Stimulated activated CD8-positive, alpha-beta memory T cell treated with anti-CD3 and anti-CD28 coated beads, Interleukin-7, amount 100 ng/mL, for 48 hours (primary cell): ENCODE measurements at regions not wholly inside any gene's neighbourhood (a gene's known extent, or its start where the extent isn't known, plus 50 kb on each side); places are given as distances from the start of the nearest gene placed in this dataset.

Source experiments
- DNase-seq, 2 donors: peaks; one replicate each; pipeline ENCODE4 v3.0.0-alpha.2; 2020; ENCODE audit warnings: low read depth in 1 of 2; ENCODE audit errors: extremely low read depth in 1 of 2

DNA sequence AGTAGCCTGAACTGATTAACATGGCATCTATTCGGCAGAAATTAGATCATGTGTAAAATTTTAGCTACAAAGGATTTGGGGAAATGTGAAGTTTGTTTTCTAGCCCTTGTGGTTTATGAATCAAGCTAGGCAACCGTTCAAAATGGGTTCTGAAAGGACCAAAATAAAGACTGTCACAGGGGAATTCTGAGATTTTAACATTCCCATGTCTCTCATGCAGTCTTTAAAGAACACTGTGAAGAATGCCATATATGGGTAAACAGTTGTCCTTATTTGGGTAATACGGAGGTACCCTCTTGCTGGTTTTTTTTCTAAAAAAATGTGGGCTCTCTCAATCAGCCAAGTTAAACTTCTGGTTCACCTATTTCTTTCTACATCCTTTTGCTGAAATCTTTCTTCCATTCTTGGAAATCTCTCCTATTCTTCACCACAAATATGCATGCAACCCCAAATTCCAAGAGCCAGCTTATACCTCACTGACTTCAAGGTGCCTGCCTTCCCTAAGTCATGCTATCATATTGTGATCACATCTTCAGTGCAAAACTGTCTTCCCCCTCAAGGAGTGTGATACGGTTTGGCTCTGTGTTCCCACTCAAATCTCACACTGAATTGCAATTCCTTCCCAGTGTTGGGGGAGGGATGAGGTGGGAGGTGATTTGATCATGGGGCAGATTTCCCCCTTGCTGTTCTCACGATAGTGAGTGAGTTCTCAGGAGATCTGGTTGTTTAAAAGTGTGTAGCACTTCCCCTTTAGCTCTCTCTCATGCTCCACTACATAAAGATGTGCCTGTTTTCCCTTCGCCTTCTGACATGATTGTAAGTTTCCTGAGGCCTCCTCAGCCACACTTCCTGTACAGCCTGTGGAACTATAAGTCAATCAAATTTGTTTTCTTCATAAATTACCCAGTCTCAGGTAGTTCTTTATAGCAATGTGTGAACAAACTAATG, 308.7 kb downstream of the TTLL7 start:
- no peak for DNase-seq

DNA sequence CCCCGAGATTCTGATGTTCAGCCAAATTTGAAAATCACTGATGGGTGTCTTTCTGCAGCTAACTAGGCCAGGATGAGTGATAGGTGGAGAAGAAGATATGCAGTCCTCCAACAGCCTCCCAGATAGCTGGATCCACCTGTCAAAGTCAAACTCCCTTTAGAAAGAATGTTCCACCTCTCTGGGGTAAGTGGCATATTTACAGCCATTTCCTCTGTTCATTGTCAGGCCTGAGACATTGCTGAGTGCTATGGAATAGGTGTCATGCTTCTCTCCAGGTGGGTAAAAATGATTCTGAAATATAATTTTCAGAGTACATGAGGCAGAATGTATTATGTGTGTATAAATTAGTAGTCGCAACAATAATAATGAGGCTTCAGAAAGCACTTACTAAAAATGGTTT, 316.8 kb downstream of the TTLL7 start:
- DNase-seq = no peak

DNA sequence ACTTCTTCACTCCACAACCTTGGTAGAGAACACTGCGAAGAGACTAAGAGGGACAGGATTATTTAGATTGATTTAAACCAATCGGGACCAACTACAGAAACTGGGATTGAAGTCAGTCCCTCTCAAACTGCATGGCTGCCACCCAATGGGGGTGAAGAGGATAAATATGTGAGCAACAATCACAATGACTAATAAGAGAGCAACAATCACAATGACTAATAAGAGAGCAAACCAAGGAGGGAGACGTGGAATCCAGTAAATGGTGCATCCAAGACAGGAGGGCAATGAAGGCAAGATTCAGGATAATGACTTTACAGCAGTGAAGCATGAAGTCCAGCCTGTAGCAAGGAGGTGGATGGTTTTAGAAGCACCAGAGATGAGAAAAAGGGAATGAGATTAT, 322.8 kb downstream of the TTLL7 start:
- DNase-seq = no peak

DNA sequence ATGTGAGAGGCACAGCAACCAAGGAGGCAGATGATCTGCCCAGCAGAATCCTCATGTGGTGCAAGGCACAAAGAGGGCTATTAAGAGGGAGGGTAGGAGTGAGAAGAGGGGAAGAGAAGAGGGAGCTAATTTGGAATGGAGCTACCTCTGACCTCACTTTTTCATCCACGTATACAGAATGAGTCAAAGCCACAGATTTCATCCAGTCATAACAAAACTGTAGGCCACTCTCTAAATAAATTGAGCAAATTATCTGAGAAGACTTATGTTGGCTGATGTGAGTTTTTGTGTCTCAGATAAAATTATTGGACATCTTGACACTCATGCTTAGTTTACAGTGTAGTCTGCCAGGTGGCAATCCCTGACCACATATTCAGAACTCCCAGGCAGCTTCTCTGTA, 325.6 kb downstream of the TTLL7 start:
- DNase-seq = no peak

DNA sequence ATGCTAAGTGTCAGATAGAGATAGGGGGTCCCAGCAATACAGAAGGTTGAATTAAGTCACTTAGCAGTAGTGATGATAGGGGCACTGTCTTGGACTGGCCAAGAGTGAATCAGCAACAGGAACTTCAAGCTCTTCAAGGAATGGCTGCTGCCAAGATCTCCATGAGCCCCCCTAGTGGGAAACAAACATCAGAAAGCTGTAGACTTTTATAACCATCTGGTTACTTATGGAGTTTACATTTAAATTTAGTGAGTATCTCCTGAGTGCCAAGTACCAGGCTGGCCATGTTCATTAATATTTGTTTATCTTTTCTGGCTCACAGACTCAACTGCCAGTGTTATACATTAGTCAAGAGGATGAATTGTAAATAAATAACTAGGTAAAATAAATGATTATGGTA, 327.3 kb downstream of the TTLL7 start:
- no peak for DNase-seq

- DNase-seq = no peak
Observed at GRCh38 chr1:83670909-83671565, 327.9 kb downstream of the TTLL7 start.

- no peak for DNase-seq
Observed at GRCh38 chr1:83641796-83642443, 357.0 kb downstream of the TTLL7 start.

DNA sequence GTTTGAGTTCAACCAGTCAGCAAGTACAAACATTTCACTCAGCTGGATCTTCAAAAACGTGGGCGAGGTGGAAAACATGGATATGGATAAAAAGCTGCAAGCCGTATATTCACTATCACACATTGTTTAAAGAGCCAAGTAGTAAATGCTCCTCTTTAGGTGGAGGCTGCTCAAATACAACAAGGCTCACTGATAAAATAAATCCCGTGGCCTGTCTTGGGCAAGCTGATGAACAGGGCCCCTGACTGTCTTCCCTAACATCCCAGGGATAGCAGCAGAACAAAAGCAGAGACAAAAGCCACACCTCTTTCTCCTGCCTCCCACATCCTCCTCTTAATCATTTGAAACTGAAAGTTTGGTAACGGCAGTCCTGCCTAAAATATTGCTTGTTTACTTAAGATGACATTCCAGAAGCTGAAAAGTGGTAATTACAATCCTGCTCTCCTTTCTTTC, 357.7 kb downstream of the TTLL7 start:
- DNase-seq = no peak

DNA sequence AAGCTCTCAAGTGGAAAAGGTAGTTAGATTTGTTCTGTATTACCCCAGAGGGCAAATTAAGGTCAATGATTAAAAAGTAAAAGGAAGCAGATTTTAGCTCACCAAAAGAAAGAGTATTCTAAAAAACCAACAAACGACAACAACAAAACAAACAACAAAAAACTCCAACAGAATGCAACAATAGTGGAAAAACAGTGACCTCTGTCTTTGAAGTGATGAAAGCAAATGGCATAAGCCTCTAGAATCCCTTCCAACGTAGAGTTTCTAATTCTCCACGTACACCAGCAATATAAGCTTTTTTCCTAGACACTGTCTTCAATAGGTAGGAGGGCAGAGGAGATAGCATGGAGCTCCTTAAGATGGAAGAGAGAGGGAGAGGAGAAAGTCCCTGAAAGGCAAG, 359.1 kb downstream of the TTLL7 start:
- no peak for DNase-seq

- no peak for DNase-seq
Observed at GRCh38 chr1:83637586-83637985, 361.3 kb downstream of the TTLL7 start.

- no peak for DNase-seq
Observed at GRCh38 chr1:83637009-83637408, 361.9 kb downstream of the TTLL7 start.

DNA sequence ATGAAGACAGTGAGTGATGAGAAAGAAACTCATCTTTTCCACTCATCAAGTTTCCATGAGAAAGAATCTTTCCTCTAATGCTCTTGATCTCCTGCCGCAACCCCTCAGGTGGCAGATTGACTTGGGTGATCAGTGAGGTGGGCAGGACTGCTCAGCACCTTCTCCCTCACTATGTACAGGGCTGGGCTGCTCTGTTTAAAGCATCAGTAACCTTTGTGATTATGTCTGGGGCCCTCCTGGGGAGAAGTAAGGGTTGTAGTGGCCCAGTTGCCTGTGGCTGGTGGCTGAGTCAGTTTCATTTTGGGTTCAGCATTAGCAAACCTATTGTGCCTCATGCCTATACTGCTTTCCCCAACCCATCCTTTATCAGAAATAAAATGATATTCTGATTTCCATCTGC, 366.0 kb downstream of the TTLL7 start:
- peak in 1 of 2 donors; percentile 3 for DNase-seq

DNA sequence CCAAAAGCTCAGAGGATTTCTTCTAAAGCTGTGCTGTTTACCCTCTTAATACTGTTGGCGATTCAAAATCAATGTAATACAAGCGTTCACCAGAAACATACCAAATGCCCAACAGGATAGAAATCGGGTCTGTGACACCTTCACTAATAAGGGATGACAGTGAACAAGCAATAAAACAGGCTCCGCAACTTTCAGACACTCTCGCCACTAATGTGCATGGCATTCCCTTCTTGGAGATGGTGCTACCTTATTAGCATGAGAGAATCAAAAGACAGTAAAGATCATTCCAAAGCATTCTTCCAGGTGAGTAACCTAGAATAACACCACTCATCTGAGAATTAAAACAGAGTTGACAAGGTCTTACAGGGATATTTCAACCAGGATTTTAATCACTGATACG, 367.1 kb downstream of the TTLL7 start:
- DNase-seq = no peak

DNA sequence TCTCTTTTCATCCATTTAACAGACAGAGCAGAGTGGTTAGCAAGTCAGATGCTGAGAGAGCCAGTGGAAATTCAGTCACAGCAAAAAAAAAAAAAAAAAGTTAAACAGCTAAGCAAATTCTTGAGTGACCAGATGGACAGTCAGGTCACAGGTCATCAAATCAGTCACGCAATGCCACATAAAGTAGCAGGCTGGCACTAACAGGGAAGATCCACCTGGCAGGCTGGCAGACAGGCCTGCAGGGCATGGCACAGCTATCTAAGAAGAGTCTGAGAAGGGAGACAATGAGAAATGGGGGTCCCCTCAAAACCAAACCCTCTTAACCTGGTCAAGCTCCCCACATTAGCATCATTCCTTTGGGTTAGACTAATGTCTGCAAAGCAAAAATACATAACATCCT, 371.9 kb downstream of the TTLL7 start:
- no peak for DNase-seq

DNA sequence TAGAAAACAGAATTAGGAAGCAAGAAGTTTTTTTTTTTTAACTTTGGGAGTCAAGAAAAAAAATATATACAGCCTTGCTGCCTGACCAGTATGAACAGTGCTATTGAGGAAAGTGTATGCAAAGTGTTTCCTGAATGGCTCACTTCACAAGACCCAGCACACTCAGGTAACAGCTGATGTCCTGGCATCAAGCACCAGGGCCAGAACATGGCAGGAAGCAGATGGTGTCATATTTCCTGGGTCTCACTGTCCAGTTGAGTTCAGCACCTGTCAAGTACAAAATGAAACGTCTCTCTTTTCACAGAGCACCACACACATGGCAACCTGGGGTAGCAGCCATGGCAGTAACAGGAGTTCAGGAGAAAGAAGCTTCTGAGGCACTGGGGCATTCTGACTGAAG, 372.3 kb downstream of the TTLL7 start:
- no peak for DNase-seq

GRCh38 chr1:83625646-83626045, 373.3 kb downstream of the TTLL7 start:
- no peak for DNase-seq

- no peak for DNase-seq
Observed at GRCh38 chr1:83620016-83620415, 378.9 kb downstream of the TTLL7 start.

- DNase-seq = no peak
Observed at GRCh38 chr1:83619170-83619896, 379.6 kb downstream of the TTLL7 start.

DNA sequence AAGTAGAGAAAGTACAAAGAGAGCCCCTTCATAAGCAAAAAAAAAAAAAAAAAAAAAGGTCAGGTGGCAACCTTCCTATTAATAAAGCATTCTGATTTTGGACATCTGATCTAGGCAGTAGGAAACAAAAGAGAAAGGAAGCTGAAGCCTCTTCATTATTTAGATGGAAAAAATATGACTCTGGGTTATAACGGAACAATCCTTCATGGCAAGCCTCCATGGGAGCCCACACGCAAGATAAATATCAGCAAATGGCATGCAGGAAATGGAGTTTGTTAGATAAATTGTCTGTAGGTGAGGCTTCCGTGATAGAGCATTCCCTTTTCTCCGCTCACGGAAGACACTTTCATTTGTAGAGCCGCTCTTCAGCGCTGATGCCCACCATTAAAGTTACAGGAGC, 381.0 kb downstream of the TTLL7 start:
- DNase-seq = no peak

DNA sequence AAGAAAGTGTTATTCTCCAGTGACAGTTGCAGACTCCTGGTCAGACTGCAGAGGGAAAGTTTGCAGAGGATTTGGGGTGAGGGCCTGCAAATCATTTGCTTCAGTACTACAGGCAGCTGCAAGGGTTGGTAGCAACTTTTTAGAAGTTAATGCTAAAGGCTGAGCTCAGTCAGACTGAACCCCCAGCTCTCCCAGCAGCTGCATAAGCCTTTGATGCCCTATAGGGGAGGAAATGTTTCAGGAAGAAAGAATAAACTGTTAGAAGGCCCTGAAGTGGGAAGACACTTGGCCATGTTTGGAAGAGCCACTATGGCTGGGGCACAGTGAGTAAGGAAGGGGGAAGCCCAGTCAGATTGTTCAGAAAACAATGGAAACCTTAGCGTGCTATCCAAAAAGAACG, 383.6 kb downstream of the TTLL7 start:
- no peak for DNase-seq

- DNase-seq = no peak
Observed at GRCh38 chr1:83606416-83606955, 392.4 kb downstream of the TTLL7 start.
